ENCODE measurements at regions not wholly inside any gene's neighbourhood (a gene's known extent, or its start where the extent isn't known, plus 50 kb on each side); places are given as distances from the start of the nearest gene placed in this dataset.

GRCh38 chr7:42431873-42432272 is 194.9 kb upstream of the GLI3 start:
- no peak for TF ChIP-seq CTCF (IDR thresholded peaks at IDR 0.05; ENCODE audit: poor library complexity, severe bottlenecking)
- no peak for TF ChIP-seq MXI1 (conservative IDR thresholded peaks at IDR 0.05; ENCODE audit: poor library complexity, severe bottlenecking)
- no peak for TF ChIP-seq EP300 (conservative IDR thresholded peaks at IDR 0.05; ENCODE audit: poor library complexity, severe bottlenecking)
- no peak for TF ChIP-seq SMC3 (conservative IDR thresholded peaks at IDR 0.05; ENCODE audit: poor library complexity)

Data from neural cell (in vitro differentiated cells).